Type B pancreatic cell (in vitro differentiated cells): ENCODE measurements at regions not wholly inside any gene's neighbourhood (a gene's known extent, or its start where the extent isn't known, plus 50 kb on each side); places are given as distances from the start of the nearest gene placed in this dataset.

ENCODE experiments used
- DNase-seq: peaks from one replicate; pipeline ENCODE4 v3.0.0; 2021; ENCODE audit warnings: mixed read lengths; ENCODE audit not compliant: unreplicated experiment; ENCODE audit errors: extremely low spot score
- H3K27ac Mint-ChIP-seq: 2 replicates; pipeline ENCODE4 v1.8.0; 2021; ENCODE audit warnings: mild to moderate bottlenecking, mixed read lengths
- H3K27me3 Mint-ChIP-seq: 2 replicates; pipeline ENCODE4 v1.8.0; 2021; ENCODE audit warnings: mixed read lengths
- H3K36me3 Mint-ChIP-seq: 2 replicates; pipeline ENCODE4 v1.8.0; 2021; ENCODE audit warnings: mixed read lengths
- H3K4me1 Mint-ChIP-seq: one replicate; pipeline ENCODE4 v1.8.0; 2021; ENCODE audit warnings: mixed read lengths; ENCODE audit not compliant: unreplicated experiment
- H3K4me3 Mint-ChIP-seq: 2 replicates; pipeline ENCODE4 v1.8.0; 2021; ENCODE audit warnings: mild to moderate bottlenecking, mixed read lengths
- H3K9me3 Mint-ChIP-seq: 2 replicates; pipeline ENCODE4 v1.8.0; 2021; ENCODE audit warnings: mixed read lengths
- CTCF ChIP-seq: fragments of 200-600 bp; sonication (generic); conservative IDR thresholded peaks from 2 replicates; pipeline ENCODE4 v1.5.0; 2021; ENCODE audit warnings: antibody characterized with exemption, mild to moderate bottlenecking

- no peak for TF ChIP-seq CTCF
- Mint-ChIP-seq H3K9me3 (no peaks in the 10 kb centered on the region), H3K27me3 (peaks cover 32% of the 10 kb centered on the region), H3K27ac (no peak overlapping the region), H3K4me1 (peaks cover 4% of the 10 kb centered on the region), H3K36me3 (peaks cover 6% of the 10 kb centered on the region), H3K4me3 (no peak overlapping the region)
- DNase-seq: no peak
Measured at GRCh38 chr2:144137705-144138428, 382.1 kb downstream of the ZEB2 start.

GRCh38 chr2:144137272-144137671 is 382.6 kb downstream of the ZEB2 start:
- peaks cover 29% of the 10 kb centered on the region for H3K27me3 Mint-ChIP-seq
- no peak for TF ChIP-seq CTCF

GRCh38 chr2:144136297-144137010 is 383.5 kb downstream of the ZEB2 start:
- Mint-ChIP-seq H3K36me3 (peaks cover 5% of the 10 kb centered on the region), H3K9me3 (peaks cover under 1% of the 10 kb centered on the region), H3K27ac (no peak overlapping the region), H3K4me3 (no peak overlapping the region), H3K4me1 (peaks cover 4% of the 10 kb centered on the region), H3K27me3 (peaks cover 29% of the 10 kb centered on the region)
- DNase-seq: no peak
- TF ChIP-seq CTCF: no peak

More at GRCh38 chr2:144137272-144137671, 382.6 kb downstream of the ZEB2 start:
- H3K4me3 Mint-ChIP-seq: no peak overlapping the region
- peaks cover 4% of the 10 kb centered on the region for H3K4me1 Mint-ChIP-seq
- no peak for DNase-seq
- H3K9me3 Mint-ChIP-seq: no peaks in the 10 kb centered on the region
- peaks cover 6% of the 10 kb centered on the region for H3K36me3 Mint-ChIP-seq
- H3K27ac Mint-ChIP-seq: no peak overlapping the region

GRCh38 chr2:144133936-144134665 is 385.8 kb downstream of the ZEB2 start:
- no peak for DNase-seq
- peaks cover 4% of the 10 kb centered on the region for H3K4me1 Mint-ChIP-seq
- H3K27ac Mint-ChIP-seq: no peak overlapping the region
- peaks cover 3% of the 10 kb centered on the region for H3K36me3 Mint-ChIP-seq
- no peak overlapping the region for H3K4me3 Mint-ChIP-seq
- no peak for TF ChIP-seq CTCF
- peaks cover 5% of the 10 kb centered on the region for H3K9me3 Mint-ChIP-seq
- H3K27me3 Mint-ChIP-seq: peaks cover 30% of the 10 kb centered on the region

GRCh38 chr2:144132357-144132756 is 387.6 kb downstream of the ZEB2 start:
- Mint-ChIP-seq H3K9me3 (peaks cover 5% of the 10 kb centered on the region), H3K27me3 (peaks cover 24% of the 10 kb centered on the region), H3K36me3 (peaks cover 1% of the 10 kb centered on the region)

More at GRCh38 chr2:144132357-144132756, 387.6 kb downstream of the ZEB2 start:
- no peak overlapping the region for H3K4me3 Mint-ChIP-seq
- TF ChIP-seq CTCF: no peak
- H3K4me1 Mint-ChIP-seq: peaks cover 1% of the 10 kb centered on the region
- DNase-seq: no peak
- no peak overlapping the region for H3K27ac Mint-ChIP-seq
